ENCODE measurements at regions not wholly inside any gene's neighbourhood (a gene's known extent, or its start where the extent isn't known, plus 50 kb on each side); places are given as distances from the start of the nearest gene placed in this dataset.

GRCh38 chr11:122343210-122343609 is 227.2 kb upstream of the BLID start:
- Histone ChIP-seq H2BK5ac (ENCODE audit: low read depth, low read length) (no peak overlapping the region), H2BK15ac (ENCODE audit: low read length) (no peak overlapping the region), H3K4me2 (ENCODE audit: insufficient read depth in 1 of 2, low read depth in 2 of 2, low read length in 2 of 2) (no peak overlapping the region), H3K4me1 (replicated peaks in 1 of 4; ENCODE audit: control insufficient read depth in 3 of 4, insufficient read depth in 4 of 4, low read length in 3 of 4) (no peaks in the 10 kb centered on the region), H3K79me1 (ENCODE audit: low read depth, low read length) (no peaks in the 10 kb centered on the region), H3K18ac (ENCODE audit: extremely low read depth, low read length) (no peak overlapping the region), H3K14ac (ENCODE audit: insufficient read length) (no peak overlapping the region), H2BK12ac (ENCODE audit: low read depth, low read length) (no peak overlapping the region), H3K23ac (ENCODE audit: insufficient read length) (no peak overlapping the region), H2BK120ac (replicated peaks; ENCODE audit: low read depth, low read length) (no peak overlapping the region), H3K9ac (replicated peaks in 1 of 4; ENCODE audit: extremely low read depth in 1 of 4, low read depth in 3 of 4, low read length in 3 of 4) (no peak overlapping the region), H3K9me3 (ENCODE audit: insufficient read depth in 2 of 2, low read depth in 1 of 2, low read length in 1 of 2) (no peaks in the 10 kb centered on the region), H3K36me3 (ENCODE audit: control insufficient read depth in 2 of 4, insufficient read depth in 4 of 4, low read length in 3 of 4) (no peaks in the 10 kb centered on the region), H3K79me2 (ENCODE audit: control insufficient read depth in 1 of 2, insufficient read depth in 2 of 2, low read length in 2 of 2) (no peaks in the 10 kb centered on the region), H3K4ac (replicated peaks; ENCODE audit: insufficient read length, low read depth, low read length) (no peak overlapping the region), H3K27me3 (replicated peaks in 1 of 4; ENCODE audit: control insufficient read depth in 3 of 4, extremely low read depth in 1 of 4, insufficient read depth in 3 of 4, low read length in 3 of 4) (no peaks in the 10 kb centered on the region), H4K8ac (ENCODE audit: extremely low read depth, insufficient read depth, low read length) (no peak overlapping the region), H3K23me2 (ENCODE audit: low read depth, low read length) (no peaks in the 10 kb centered on the region), H2AK5ac (ENCODE audit: low read depth, low read length) (no peak overlapping the region), H2BK20ac (ENCODE audit: low read length) (no peak overlapping the region), H4K5ac (ENCODE audit: insufficient read length, low read depth, low read length) (no peak overlapping the region), H3K27ac (ENCODE audit: low read depth, low read length) (no peak overlapping the region), H4K91ac (replicated peaks; ENCODE audit: insufficient read length, low read length) (no peak overlapping the region), H3K4me3 (ENCODE audit: extremely low read depth in 1 of 4, insufficient read depth in 2 of 4, low read depth in 3 of 4, low read length in 4 of 4) (no peak overlapping the region), H4K20me1 (replicated peaks in 1 of 2; ENCODE audit: control insufficient read depth in 1 of 2, insufficient read depth in 2 of 2, low read length in 2 of 2) (no peaks in the 10 kb centered on the region), H2AFZ (ENCODE audit: low read length) (no peak overlapping the region), H3K56ac (replicated peaks; ENCODE audit: insufficient read length, low read depth, low read length) (no peak overlapping the region)
- WGBS, 2 experiments (ENCODE audit: extremely low coverage in 1 of 2, insufficient coverage in 1 of 2, insufficient read length in 1 of 2, insufficient replicate concordance in 2 of 2, low coverage in 1 of 2, low lambda C conversion rate in 2 of 2, missing lambda C conversion rate in 1 of 2): 91% methylated on average over 3 of the region's 3 CpGs; no CpG with 5 or more reads in 1 of the 2 experiments
- FAIRE-seq: no peak
- no peak for DNase-seq (ENCODE audit: low read depth in 1 of 2, low spot score in 2 of 2)
- POLR2A ChIA-PET (ENCODE audit: partially characterized antibody): no interaction called here
- CTCF ChIA-PET (ENCODE audit: partially characterized antibody): interaction anchor here (2.0 kb wide), 1 partner anchor 13 kb away, joined by 5 read pairs; no protein-coding TSS in a partner anchor
- TF ChIP-seq KDM5A (IDR thresholded peaks at IDR 0.05; ENCODE audit: low read length) (no peak), POU5F1 (IDR thresholded peaks at IDR 0.05; ENCODE audit: low read depth, low read length) (no peak), SIN3A (conservative IDR thresholded peaks at IDR 0.05 in 1 of 2, IDR thresholded peaks at IDR 0.05 in 1 of 2; ENCODE audit: low read depth in 1 of 2, low read length in 2 of 2) (no peak), TBP (IDR thresholded peaks at IDR 0.05; ENCODE audit: low read depth, low read length) (no peak), SUZ12 (IDR thresholded peaks at IDR 0.05; ENCODE audit: low read length) (no peak), EGR1 (IDR thresholded peaks at IDR 0.05; ENCODE audit: borderline replicate concordance, low read depth, low read length) (no peak), POLR2A (IDR thresholded peaks at IDR 0.05; ENCODE audit: control extremely low read depth in 1 of 2, low read depth in 2 of 2, low read length in 2 of 2) (no peak), RFX5 (IDR thresholded peaks at IDR 0.05; ENCODE audit: borderline replicate concordance, low read depth, low read length) (no peak)

Measured in H1 (cell line).